Ascending aorta (tissue), 2 donors: ENCODE measurements at regions not wholly inside any gene's neighbourhood (a gene's known extent, or its start where the extent isn't known, plus 50 kb on each side); places are given as distances from the start of the nearest gene placed in this dataset.
"Not testable (repeated sequence)": the region's sequence is repeated elsewhere in the genome, so short reads cannot be mapped to it uniquely, and the experiment has no call there.

Experiments used
- DNase-seq, 2 donors: peaks; one replicate each; pipeline ENCODE4 v3.0.0-alpha.2; 2019; ENCODE audit warnings: low spot score in 2 of 2
- H3K27ac ChIP-seq, 2 donors: fragments of 200-600 bp; sonication (generic); one replicate each; pipeline ENCODE4 v1.5.1; 2016 to 2017; ENCODE audit warnings: mild to moderate bottlenecking in 1 of 2
- H3K27me3 ChIP-seq: fragments of 200-600 bp; sonication (generic); one replicate; pipeline ENCODE4 v1.5.1; 2017
- H3K36me3 ChIP-seq, 2 donors: fragments of 200-600 bp; sonication (generic); one replicate each; pipeline ENCODE4 v1.5.1; 2016
- H3K4me1 ChIP-seq, 2 donors: fragments of 200-600 bp; sonication (generic); one replicate each; pipeline ENCODE4 v1.5.1; 2016 to 2017; ENCODE audit warnings: mild to moderate bottlenecking in 1 of 2
- H3K4me3 ChIP-seq, 2 donors: fragments of 200-600 bp; sonication (generic); one replicate each; pipeline ENCODE4 v1.5.1; 2016 to 2017; ENCODE audit warnings: mild to moderate bottlenecking in 1 of 2
- H3K9me3 ChIP-seq, 2 donors: fragments of 200-600 bp; sonication (generic); one replicate each; pipeline ENCODE4 v1.5.1; 2016
- intact Hi-C: fragments of 100-400 bp; cut with DNase I; formaldehyde crosslinking; loops from one replicate; pipeline ENCODE4 v1.15.1; 2023
- TF ChIP-seq, protein P1 (sequence below), 3 experiments: fragments of 200-600 bp in 2 of 3; fragments of 450-650 bp in 1 of 3; sonication (generic) in 2 of 3; IDR thresholded peaks; one replicate each; pipeline ENCODE4 v1.5.1; 2016 to 2019; ENCODE audit warnings: antibody characterized with exemption in 3 of 3, mild to moderate bottlenecking in 1 of 3, moderate library complexity in 1 of 3

DNA sequence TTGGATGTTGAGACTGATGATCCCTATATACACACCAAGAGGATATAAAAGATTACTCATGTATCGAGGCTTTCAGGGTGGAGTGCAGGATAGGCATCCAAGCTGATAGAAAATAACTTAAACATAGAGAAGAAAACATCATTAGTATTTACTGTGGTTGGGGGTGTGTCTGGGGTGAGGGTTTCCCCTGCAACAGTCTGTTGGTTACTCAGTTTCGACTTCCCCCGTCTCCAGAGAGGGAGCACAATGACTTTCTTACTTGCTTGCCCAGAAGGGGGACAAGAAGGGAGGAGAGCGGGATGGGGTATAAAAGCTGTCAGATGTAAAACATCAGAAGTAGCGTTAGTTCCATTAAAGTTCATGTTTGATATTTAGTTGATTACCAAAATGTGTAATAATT lies 717.4 kb upstream of the ZP4 start:
- no peak for DNase-seq
- intact Hi-C loops = no loop called here
- H3K4me3 ChIP-seq = no peak overlapping the region
- H3K27me3 ChIP-seq = no peaks in the 10 kb centered on the region
- H3K27ac ChIP-seq = no peak overlapping the region
- H3K36me3 ChIP-seq = no peaks in the 10 kb centered on the region
- H3K4me1 ChIP-seq = no peaks in the 10 kb centered on the region
- TF ChIP-seq, protein P1, sequence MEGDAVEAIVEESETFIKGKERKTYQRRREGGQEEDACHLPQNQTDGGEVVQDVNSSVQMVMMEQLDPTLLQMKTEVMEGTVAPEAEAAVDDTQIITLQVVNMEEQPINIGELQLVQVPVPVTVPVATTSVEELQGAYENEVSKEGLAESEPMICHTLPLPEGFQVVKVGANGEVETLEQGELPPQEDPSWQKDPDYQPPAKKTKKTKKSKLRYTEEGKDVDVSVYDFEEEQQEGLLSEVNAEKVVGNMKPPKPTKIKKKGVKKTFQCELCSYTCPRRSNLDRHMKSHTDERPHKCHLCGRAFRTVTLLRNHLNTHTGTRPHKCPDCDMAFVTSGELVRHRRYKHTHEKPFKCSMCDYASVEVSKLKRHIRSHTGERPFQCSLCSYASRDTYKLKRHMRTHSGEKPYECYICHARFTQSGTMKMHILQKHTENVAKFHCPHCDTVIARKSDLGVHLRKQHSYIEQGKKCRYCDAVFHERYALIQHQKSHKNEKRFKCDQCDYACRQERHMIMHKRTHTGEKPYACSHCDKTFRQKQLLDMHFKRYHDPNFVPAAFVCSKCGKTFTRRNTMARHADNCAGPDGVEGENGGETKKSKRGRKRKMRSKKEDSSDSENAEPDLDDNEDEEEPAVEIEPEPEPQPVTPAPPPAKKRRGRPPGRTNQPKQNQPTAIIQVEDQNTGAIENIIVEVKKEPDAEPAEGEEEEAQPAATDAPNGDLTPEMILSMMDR (IDR thresholded peaks at IDR 0.05) = no peak
- no peaks in the 10 kb centered on the region for H3K9me3 ChIP-seq

DNA sequence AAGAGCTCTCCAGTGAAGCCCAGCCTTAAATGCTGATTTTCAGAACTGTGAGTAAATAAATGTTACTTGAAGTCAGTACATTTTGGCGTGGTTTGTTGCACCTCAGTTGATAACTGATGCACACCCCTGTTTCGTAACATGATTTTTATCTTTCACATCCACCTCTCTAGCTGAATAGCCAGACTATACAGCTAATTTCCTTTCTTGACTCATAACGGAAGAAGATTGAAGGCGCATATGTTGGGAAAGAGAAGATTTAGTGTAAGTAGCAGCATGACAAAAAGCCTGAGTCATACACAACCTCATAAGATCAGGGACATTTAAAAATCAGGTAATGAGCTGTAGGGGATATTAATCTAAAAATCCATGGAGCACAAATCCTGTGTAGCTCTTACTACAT lies 716.2 kb upstream of the ZP4 start:
- intact Hi-C loops = no loop called here
- no peak overlapping the region for H3K4me3 ChIP-seq
- H3K9me3 ChIP-seq = no peaks in the 10 kb centered on the region
- no peak overlapping the region for H3K27ac ChIP-seq
- TF ChIP-seq, protein P1 (IDR thresholded peaks at IDR 0.05) = no peak
- no peaks in the 10 kb centered on the region for H3K36me3 ChIP-seq
- no peak for DNase-seq
- H3K27me3 ChIP-seq = no peaks in the 10 kb centered on the region
- H3K4me1 ChIP-seq = no peaks in the 10 kb centered on the region

DNA sequence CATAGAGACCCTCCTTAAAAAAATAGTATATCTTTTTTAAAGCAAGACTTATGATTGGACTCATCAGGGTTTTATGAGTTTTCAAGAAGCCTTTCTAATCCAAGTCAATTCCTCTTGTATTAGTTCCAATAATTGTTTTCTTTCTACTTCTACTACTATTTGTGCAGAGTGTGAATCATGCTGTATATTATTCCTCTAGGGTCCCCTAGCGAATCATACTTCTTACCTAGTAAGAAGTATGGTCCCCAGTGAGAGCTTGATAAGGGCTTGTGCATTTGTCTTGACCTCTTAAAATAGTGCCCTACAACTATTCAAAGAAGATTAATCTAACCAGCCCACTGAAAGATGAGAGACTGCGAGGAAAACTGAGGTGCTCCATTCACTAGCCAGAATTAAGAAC lies 715.7 kb upstream of the ZP4 start:
- DNase-seq = no peak
- H3K27me3 ChIP-seq = no peaks in the 10 kb centered on the region
- H3K9me3 ChIP-seq = no peaks in the 10 kb centered on the region
- no peaks in the 10 kb centered on the region for H3K4me1 ChIP-seq
- H3K4me3 ChIP-seq = no peak overlapping the region
- no peak overlapping the region for H3K27ac ChIP-seq
- H3K36me3 ChIP-seq = no peaks in the 10 kb centered on the region
- intact Hi-C loops = no loop called here
- TF ChIP-seq, protein P1 (IDR thresholded peaks at IDR 0.05) = no peak

DNA sequence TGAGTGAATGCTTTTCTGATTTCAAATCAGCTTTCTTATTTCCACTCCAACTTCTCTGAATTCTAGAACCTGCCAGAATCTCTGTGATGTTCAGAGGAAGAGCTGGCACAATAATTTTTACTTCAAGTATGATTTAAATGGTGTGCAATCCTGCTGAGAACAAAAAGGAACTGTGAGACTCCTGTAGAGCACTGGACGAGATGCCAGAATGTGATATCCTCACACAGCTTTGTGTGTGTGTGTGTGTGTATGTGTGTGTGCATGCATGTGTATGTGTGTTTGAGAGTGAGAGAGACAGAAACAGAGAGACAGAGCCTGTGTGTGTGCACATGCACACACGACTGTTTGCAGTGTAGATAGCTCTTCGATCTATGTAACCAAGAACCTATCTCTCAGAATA lies 713.6 kb upstream of the ZP4 start:
- Histone ChIP-seq H3K9me3 (no peaks in the 10 kb centered on the region), H3K4me1 (no peaks in the 10 kb centered on the region), H3K27me3 (no peaks in the 10 kb centered on the region), H3K36me3 (no peaks in the 10 kb centered on the region), H3K27ac (no peak overlapping the region), H3K4me3 (no peak overlapping the region)
- intact Hi-C loops = no loop called here
- no peak for DNase-seq
- TF ChIP-seq, protein P1 (IDR thresholded peaks at IDR 0.05) = no peak

DNA sequence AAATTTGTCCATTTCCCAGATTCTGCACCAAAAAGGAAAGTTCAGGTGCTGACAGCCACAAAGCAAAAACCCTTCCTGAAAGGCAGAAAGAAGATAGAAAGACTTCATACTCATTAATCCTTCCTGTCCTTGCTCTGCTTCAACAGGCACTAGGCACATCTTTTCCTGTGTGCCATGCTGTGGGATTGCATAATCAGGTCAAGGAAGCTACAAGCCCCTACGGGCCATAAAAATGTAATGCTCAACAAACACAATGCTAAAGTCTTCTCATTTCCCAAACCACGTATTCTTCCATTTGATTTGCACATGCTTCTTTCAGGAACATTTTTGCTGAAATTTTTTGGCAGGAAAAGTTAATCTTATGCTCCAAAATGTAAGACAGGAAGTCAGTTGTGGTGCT lies 710.9 kb upstream of the ZP4 start:
- H3K4me1 ChIP-seq, DNase-seq, intact Hi-C loops, H3K9me3 ChIP-seq, H3K4me3 ChIP-seq, H3K36me3 ChIP-seq, H3K27ac ChIP-seq, H3K27me3 ChIP-seq: not testable (repeated sequence)

DNA sequence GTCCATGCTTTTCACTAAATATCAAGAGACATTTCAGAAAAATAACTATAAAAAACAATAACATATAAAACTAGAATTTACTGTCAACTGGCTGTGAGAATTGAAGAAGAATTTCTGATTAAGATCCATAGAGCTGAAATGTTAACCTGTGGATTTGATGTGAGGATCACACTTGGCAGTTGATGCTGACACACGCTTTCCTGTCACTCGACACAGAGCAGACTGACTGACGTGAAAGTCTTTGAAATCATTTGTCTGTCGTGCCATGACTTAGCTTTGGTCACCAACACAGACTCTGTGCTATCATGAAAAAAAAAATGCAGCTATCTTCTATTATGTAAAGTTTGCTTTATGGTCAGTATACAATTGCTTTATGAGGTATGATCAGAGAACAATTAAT lies 706.0 kb upstream of the ZP4 start:
- H3K27me3 ChIP-seq = no peaks in the 10 kb centered on the region
- TF ChIP-seq, protein P1 (IDR thresholded peaks at IDR 0.05) = no peak
- intact Hi-C loops = no loop called here
- H3K27ac ChIP-seq = no peak overlapping the region
- H3K4me3 ChIP-seq = no peak overlapping the region
- no peaks in the 10 kb centered on the region for H3K36me3 ChIP-seq
- no peak for DNase-seq
- no peaks in the 10 kb centered on the region for H3K9me3 ChIP-seq
- no peaks in the 10 kb centered on the region for H3K4me1 ChIP-seq
